GM12875 (cell line): ENCODE measurements at regions not wholly inside any gene's neighbourhood (a gene's known extent, or its start where the extent isn't known, plus 50 kb on each side); places are given as distances from the start of the nearest gene placed in this dataset.
"Not testable (repeated sequence)": the region's sequence is repeated elsewhere in the genome, so short reads cannot be mapped to it uniquely, and the experiment has no call there.

Source experiments
- H3K4me3 ChIP-seq: one replicate; pipeline ENCODE4 v1.5.1; 2011; ENCODE audit warnings: low read depth, low read length, control low read depth
- CTCF ChIP-seq: IDR thresholded peaks from 2 replicates; pipeline ENCODE4 v1.5.1; 2011; ENCODE audit warnings: low read depth, mild to moderate bottlenecking, control low read depth, inconsistent platforms, low read length, moderate library complexity, borderline replicate concordance; ENCODE audit not compliant: insufficient read depth

DNA sequence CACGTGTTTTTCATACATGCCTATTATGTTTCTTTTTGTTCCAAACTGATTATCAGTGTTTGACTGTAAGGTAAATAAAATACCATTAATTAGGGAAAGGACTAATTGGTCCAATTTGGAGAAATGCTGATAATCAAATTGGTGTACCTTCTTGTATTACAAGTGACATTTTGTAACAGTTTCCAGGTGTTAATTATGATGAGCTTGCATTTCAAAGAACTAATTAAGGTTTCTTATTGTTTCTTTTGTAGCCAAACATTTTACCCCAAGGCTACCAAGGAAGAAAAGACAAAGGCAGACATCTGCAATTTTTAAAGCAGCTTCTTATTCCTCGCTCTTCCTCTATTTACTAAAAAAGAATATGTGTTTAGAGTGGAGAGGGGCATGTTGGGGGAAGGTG, 88.7 kb upstream of the GRIK1 start:
- H3K4me3 ChIP-seq, result no peak overlapping the region

GRCh38 chr21:30027986-30028385, 88.2 kb upstream of the GRIK1 start:
- TF ChIP-seq CTCF, result no peak
- H3K4me3 ChIP-seq, result no peak overlapping the region

More for the DNA sequence above, 88.7 kb upstream of the GRIK1 start:
- TF ChIP-seq CTCF, result no peak

GRCh38 chr21:30023056-30023455, 83.3 kb upstream of the GRIK1 start:
- H3K4me3 ChIP-seq, result not testable (repeated sequence)

DNA sequence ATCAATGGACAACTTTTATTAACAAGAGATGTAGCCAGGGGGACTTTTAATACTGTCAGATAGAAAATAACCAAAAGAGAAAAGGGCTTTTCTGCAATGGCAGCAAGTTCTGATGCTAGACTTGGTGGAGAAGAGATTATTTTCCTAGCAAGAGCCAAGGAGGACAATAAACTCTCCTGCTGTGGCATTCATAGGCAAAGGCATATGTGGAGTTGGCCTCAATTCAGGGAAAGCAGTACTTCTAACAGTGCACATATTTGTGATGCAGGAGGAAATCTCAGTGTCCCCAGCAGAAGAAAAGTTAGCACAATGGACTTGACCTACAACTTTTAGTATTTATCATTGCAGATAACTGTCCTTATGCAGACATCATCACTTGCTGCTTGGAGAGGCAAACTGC, 75.1 kb upstream of the GRIK1 start:
- no peak overlapping the region for H3K4me3 ChIP-seq
- TF ChIP-seq CTCF, result no peak

DNA sequence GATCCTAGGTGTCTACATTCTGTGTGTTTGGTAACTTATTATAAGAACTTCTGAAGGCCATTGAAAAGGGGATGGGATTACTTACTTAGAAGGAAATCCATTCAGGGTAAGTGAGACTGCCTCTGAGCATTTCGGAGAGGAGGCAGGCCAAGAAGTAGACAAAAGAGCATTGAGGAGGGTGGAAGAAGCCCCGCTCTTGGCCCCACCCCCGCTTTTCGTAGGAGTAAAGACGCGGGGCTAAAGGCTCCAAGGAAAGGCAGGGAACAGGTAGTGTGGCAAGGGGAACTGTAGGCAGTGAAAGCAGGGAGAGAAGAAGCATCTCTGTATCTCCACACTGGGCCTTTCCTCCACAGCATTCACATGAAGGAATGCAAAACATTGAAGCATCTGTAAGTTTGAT, 51.8 kb upstream of the GRIK1 start:
- no peak for TF ChIP-seq CTCF
- H3K4me3 ChIP-seq, result no peak overlapping the region

DNA sequence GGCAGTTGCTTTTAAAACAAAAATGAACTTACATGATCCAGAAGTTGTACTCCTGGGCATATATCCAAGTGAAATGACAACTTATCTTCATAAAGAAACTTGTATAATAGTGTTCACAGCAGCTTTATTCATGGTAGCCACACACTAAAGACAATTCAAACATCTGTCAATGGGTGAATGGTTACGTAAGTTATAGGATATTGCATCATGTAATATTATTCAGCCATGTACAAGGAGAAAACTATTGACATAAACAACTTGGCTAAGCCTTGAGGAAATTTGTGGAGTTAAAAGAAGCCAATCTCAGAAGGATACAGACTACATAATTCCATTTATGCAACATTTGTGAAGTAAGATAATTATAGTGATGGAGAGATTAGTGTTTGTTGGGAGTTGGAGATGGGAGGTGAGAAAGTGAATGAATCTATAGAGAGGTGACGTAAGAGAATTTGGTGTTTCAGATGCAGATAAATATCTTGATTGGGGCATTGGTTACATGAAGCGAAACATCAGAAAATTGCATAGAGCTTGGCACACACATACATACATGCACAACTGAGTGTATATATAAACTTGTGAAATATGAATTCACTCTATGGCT, 49.9 kb upstream of the GRIK1 start:
- no peak for TF ChIP-seq CTCF
- H3K4me3 ChIP-seq, result no peak overlapping the region
